PFSK-1 (cell line): ENCODE measurements at regions not wholly inside any gene's neighbourhood (a gene's known extent, or its start where the extent isn't known, plus 50 kb on each side); places are given as distances from the start of the nearest gene placed in this dataset.

ENCODE experiments used
- FOXP2 ChIP-seq: optimal IDR thresholded peaks from 2 replicates; pipeline ENCODE3; 2011; ENCODE audit warnings: borderline replicate concordance, control low read depth, inconsistent platforms; ENCODE audit not compliant: insufficient read depth; ENCODE audit errors: extremely low read length, extremely low read depth
- POLR2AphosphoS5 ChIP-seq: IDR thresholded peaks from 2 replicates; pipeline ENCODE4 v1.6.1; 2012; ENCODE audit warnings: low read depth, mild to moderate bottlenecking, control low read depth, low read length, moderate library complexity
- REST ChIP-seq, 2 experiments: IDR thresholded peaks; 2 replicates each; pipeline versions ENCODE4 v1.6.1 to v1.8.0; 2011 to 2012; ENCODE audit warnings: low read depth in 2 of 2, low read length in 2 of 2, control low read depth in 1 of 2, inconsistent platforms in 1 of 2, mild to moderate bottlenecking in 1 of 2, moderate library complexity in 1 of 2; ENCODE audit not compliant: insufficient read depth in 1 of 2
- SIN3A ChIP-seq: IDR thresholded peaks from 2 replicates; pipeline ENCODE4 v1.6.1; 2012; ENCODE audit warnings: mild to moderate bottlenecking, low read length, moderate library complexity, borderline replicate concordance; ENCODE audit not compliant: insufficient read depth
- TAF1 ChIP-seq: IDR thresholded peaks from 2 replicates; pipeline ENCODE4 v1.6.1; 2012; ENCODE audit warnings: low read length, control low read depth, borderline replicate concordance; ENCODE audit not compliant: insufficient read depth

GRCh38 chr22:48920776-48921241 lies 906.9 kb downstream of the BRD1 start:
- TF ChIP-seq POLR2AphosphoS5 (no peak), REST (IDR thresholded peaks at IDR 0.05; ENCODE audit: insufficient read depth in 1 of 2, low read depth in 2 of 2, low read length in 2 of 2) (no peak), SIN3A (no peak), FOXP2 (no peak), TAF1 (no peak)

GRCh38 chr22:48919851-48920589 lies 907.7 kb downstream of the BRD1 start:
- no peak for TF ChIP-seq REST (IDR thresholded peaks at IDR 0.05; ENCODE audit: insufficient read depth in 1 of 2, low read depth in 2 of 2, low read length in 2 of 2)
- TF ChIP-seq TAF1 = no peak
- TF ChIP-seq FOXP2 = no peak
- TF ChIP-seq POLR2AphosphoS5 = no peak
- TF ChIP-seq SIN3A = no peak

DNA sequence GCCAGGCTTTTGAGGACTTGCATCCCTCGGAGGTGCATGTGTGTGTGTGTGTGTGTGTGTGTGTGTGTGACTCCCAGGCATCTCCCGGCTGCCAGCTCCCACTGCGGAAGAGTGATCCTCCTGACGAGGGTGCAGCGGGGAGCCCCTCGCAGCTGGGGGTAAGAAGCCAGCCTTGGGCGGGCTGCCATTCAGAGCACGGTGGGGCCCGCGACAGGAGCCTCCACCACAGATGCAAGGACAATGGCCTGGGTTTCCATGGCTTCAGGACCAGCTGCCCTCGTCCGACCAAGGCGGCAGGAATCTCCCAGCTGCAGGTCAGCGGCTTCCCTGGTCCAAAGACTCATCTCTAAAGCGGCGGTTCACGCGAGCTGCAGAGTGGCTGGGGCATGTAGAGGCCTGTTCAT lies 908.5 kb downstream of the BRD1 start:
- no peak for TF ChIP-seq SIN3A
- no peak for TF ChIP-seq TAF1
- TF ChIP-seq REST (IDR thresholded peaks at IDR 0.05; ENCODE audit: insufficient read depth in 1 of 2, low read depth in 2 of 2, low read length in 2 of 2) = no peak
- TF ChIP-seq FOXP2 = no peak
- no peak for TF ChIP-seq POLR2AphosphoS5

- TF ChIP-seq SIN3A = no peak
- TF ChIP-seq TAF1 = no peak
- TF ChIP-seq REST (IDR thresholded peaks at IDR 0.05; ENCODE audit: insufficient read depth in 1 of 2, low read depth in 2 of 2, low read length in 2 of 2) = no peak
- TF ChIP-seq POLR2AphosphoS5 = no peak
- no peak for TF ChIP-seq FOXP2
Measured at GRCh38 chr22:48918585-48919186, 909.0 kb downstream of the BRD1 start.

- TF ChIP-seq REST (IDR thresholded peaks at IDR 0.05; ENCODE audit: insufficient read depth in 1 of 2, low read depth in 2 of 2, low read length in 2 of 2) (no peak), SIN3A (no peak), POLR2AphosphoS5 (no peak), FOXP2 (no peak), TAF1 (no peak)
Measured at GRCh38 chr22:48908547-48908946, 919.1 kb downstream of the BRD1 start.
